Right ventricle myocardium inferior (tissue), 1 donor: ENCODE measurements at regions not wholly inside any gene's neighbourhood (a gene's known extent, or its start where the extent isn't known, plus 50 kb on each side); places are given as distances from the start of the nearest gene placed in this dataset.
"Not testable (repeated sequence)": the region's sequence is repeated elsewhere in the genome, so short reads cannot be mapped to it uniquely, and the experiment has no call there.

Experiments used
- ATAC-seq: fragments of 200-7000 bp; cut with Tn5 transposase; one replicate; pipeline ENCODE4 v1.9.1; 2020; ENCODE audit warnings: mild to moderate bottlenecking, moderate library complexity
- DNase-seq: peaks from one replicate; pipeline ENCODE4 v3.0.0; 2021; ENCODE audit errors: missing footprints
- intact Hi-C: fragments of 100-400 bp; cut with DNase I; formaldehyde crosslinking; loops from one replicate; pipeline ENCODE4 v1.11.0; 2022
- donor health status: DM: no; HTN: yes; CAD: no; lungs with severe emphysema.

GRCh38 chr1:163558162-163558561 is 236.4 kb downstream of the NUF2 start:
- intact Hi-C loops = no loop called here

GRCh38 chr1:163561580-163562295 is 240.0 kb downstream of the NUF2 start:
- no peak for DNase-seq
- intact Hi-C loops = no loop called here
- no peak for ATAC-seq

More at GRCh38 chr1:163558162-163558561, 236.4 kb downstream of the NUF2 start:
- no peak for ATAC-seq
- DNase-seq = no peak

GRCh38 chr1:163562355-163562754 is 240.6 kb downstream of the NUF2 start:
- intact Hi-C loops = no loop called here
- no peak for DNase-seq

GRCh38 chr1:163565166-163565565 is 243.4 kb downstream of the NUF2 start:
- DNase-seq (no peak), ATAC-seq (no peak)
- intact Hi-C loops = no loop called here

More at GRCh38 chr1:163562355-163562754, 240.6 kb downstream of the NUF2 start:
- ATAC-seq = no peak

GRCh38 chr1:163570071-163570470 is 248.3 kb downstream of the NUF2 start:
- no peak for ATAC-seq
- intact Hi-C loops = no loop called here
- no peak for DNase-seq

- intact Hi-C loops = no loop called here
- DNase-seq (no peak), ATAC-seq (no peak)
These were observed 250.2 kb downstream of the NUF2 start for GRCh38 chr1:163571950-163572349.

- ATAC-seq (no peak), DNase-seq (no peak)
- intact Hi-C loops = no loop called here
These were observed 252.4 kb downstream of the NUF2 start for GRCh38 chr1:163574119-163574518.

GRCh38 chr1:163580926-163581325 is 259.2 kb downstream of the NUF2 start:
- intact Hi-C loops = no loop called here
- DNase-seq (no peak), ATAC-seq (no peak)

GRCh38 chr1:163583661-163584181 is 262.0 kb downstream of the NUF2 start:
- ATAC-seq = no peak
- no peak for DNase-seq
- intact Hi-C loops = no loop called here

- DNase-seq = no peak
- intact Hi-C loops = no loop called here
- no peak for ATAC-seq
These were observed 264.0 kb downstream of the NUF2 start for GRCh38 chr1:163585796-163586195.

GRCh38 chr1:163588796-163589195 is 267.0 kb downstream of the NUF2 start:
- no peak for ATAC-seq
- no peak for DNase-seq
- intact Hi-C loops = no loop called here

- ATAC-seq = no peak
- intact Hi-C loops = no loop called here
These were observed 268.0 kb downstream of the NUF2 start for GRCh38 chr1:163589735-163590134.

GRCh38 chr1:163591131-163591530 is 269.4 kb downstream of the NUF2 start:
- intact Hi-C loops, ATAC-seq, DNase-seq: not testable (repeated sequence)

More at GRCh38 chr1:163589735-163590134, 268.0 kb downstream of the NUF2 start:
- DNase-seq = no peak

GRCh38 chr1:163592623-163593022 is 270.9 kb downstream of the NUF2 start:
- intact Hi-C loops, ATAC-seq, DNase-seq: not testable (repeated sequence)

GRCh38 chr1:163596106-163596505 is 274.4 kb downstream of the NUF2 start:
- intact Hi-C loops, ATAC-seq: not testable (repeated sequence)

GRCh38 chr1:163596541-163597258 is 274.9 kb downstream of the NUF2 start:
- intact Hi-C loops = no loop called here
- no peak for DNase-seq
- no peak for ATAC-seq

More at GRCh38 chr1:163596106-163596505, 274.4 kb downstream of the NUF2 start:
- DNase-seq = not testable (repeated sequence)

GRCh38 chr1:163604321-163604720 is 282.6 kb downstream of the NUF2 start:
- intact Hi-C loops = no loop called here
- DNase-seq (no peak), ATAC-seq (no peak)

GRCh38 chr1:163604896-163605295 is 283.1 kb downstream of the NUF2 start:
- intact Hi-C loops = no loop called here
- no peak for ATAC-seq
- DNase-seq = no peak

GRCh38 chr1:163608979-163609378 is 287.2 kb downstream of the NUF2 start:
- ATAC-seq (no peak), DNase-seq (no peak)
- intact Hi-C loops = no loop called here

GRCh38 chr1:163609858-163610257 is 288.1 kb downstream of the NUF2 start:
- DNase-seq = no peak
- no peak for ATAC-seq

More at GRCh38 chr1:163609858-163610257, 288.1 kb downstream of the NUF2 start:
- intact Hi-C loops = no loop called here
